Spleen (tissue), 7 donors: ENCODE measurements at regions not wholly inside any gene's neighbourhood (a gene's known extent, or its start where the extent isn't known, plus 50 kb on each side); places are given as distances from the start of the nearest gene placed in this dataset.

Experiments used
- CTCF ChIP-seq, 11 experiments: fragments of 200-600 bp in 7 of 11; fragments of 450-650 bp in 4 of 11; sonication (generic) in 4 of 11; IDR thresholded peaks in 8 of 11; conservative IDR thresholded peaks in 3 of 11; 1 replicate in 7 of 11; 2 replicates in 4 of 11; pipeline versions ENCODE4 v1.4.0 to v1.8.0; 2016 to 2021; ENCODE audit warnings: antibody characterized with exemption in 11 of 11, inconsistent platforms in 4 of 11, mild to moderate bottlenecking in 1 of 11
- POLR2A ChIP-seq, 3 donors: fragments of 450-650 bp; IDR thresholded peaks; one replicate each; pipeline ENCODE4 v1.5.1; 2017; ENCODE audit warnings: antibody characterized with exemption in 3 of 3, mild to moderate bottlenecking in 1 of 3
- POLR2AphosphoS5 ChIP-seq, 3 donors: sonication (generic); formaldehyde crosslinking; IDR thresholded peaks; one replicate each; pipeline ENCODE4 v1.5.1; 2017; ENCODE audit warnings: antibody characterized with exemption in 3 of 3
- donor health status: DM: no; HTN: no; CAD: no; lungs with moderate emphysema.
- donor health status: DM: no; HTN: no; CAD: no.
- donor health status: DM: no; HTN: no; CAD: no.

- TF ChIP-seq CTCF (IDR thresholded peaks at IDR 0.05 in 8 of 11, conservative IDR thresholded peaks at IDR 0.05 in 3 of 11): no peak
- TF ChIP-seq POLR2A (IDR thresholded peaks at IDR 0.05): no peak
- TF ChIP-seq POLR2AphosphoS5 (IDR thresholded peaks at IDR 0.05): no peak
Observed at GRCh38 chr2:12127638-12128037, 381.2 kb downstream of the LPIN1 start.
